ENCODE measurements at regions not wholly inside any gene's neighbourhood (a gene's known extent, or its start where the extent isn't known, plus 50 kb on each side); places are given as distances from the start of the nearest gene placed in this dataset.

DNA sequence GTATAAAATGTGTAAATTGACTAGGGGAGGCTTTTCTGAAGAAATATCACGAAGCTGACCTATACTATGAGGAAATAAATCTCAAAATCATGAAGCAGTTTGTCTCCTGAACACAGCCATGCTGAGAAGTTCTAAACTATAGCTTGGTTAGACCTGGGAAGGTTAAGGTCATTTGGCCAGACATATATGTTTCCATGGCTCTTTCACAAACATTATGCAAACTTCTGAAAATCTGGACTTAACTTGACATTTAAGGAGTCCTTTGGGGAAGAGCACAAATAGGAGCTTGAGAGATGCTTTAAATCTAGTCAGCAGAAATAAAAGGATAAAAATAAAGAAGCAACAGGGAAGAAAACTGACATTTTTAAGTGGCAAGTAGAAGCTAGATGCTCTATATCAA is 115.9 kb upstream of the MEOX2 start:
- no peak for DNase-seq (ENCODE audit: extremely low spot score, insufficient read length, low read depth)
- no peak for FAIRE-seq

DNA sequence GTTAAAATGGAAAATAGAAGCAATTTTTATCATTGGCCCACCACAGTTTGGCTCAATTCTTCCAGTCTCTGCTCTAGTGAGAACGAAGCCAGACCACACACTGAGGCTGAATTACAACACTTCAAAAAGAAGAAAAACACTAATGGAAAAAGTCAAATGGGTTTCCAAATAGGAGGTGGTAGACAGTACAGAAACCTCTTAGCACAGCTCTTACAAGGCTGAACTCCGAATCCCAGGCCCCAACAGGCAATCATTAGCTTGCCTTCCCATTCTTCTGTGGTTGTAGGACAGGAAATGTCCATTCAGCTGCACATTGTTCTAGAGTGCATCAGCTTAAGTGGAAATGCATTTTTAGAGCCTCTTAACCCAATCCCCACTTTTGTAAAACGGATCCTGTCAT is 115.1 kb upstream of the MEOX2 start:
- FAIRE-seq (no peak), DNase-seq (ENCODE audit: extremely low spot score, insufficient read length, low read depth) (no peak)

DNA sequence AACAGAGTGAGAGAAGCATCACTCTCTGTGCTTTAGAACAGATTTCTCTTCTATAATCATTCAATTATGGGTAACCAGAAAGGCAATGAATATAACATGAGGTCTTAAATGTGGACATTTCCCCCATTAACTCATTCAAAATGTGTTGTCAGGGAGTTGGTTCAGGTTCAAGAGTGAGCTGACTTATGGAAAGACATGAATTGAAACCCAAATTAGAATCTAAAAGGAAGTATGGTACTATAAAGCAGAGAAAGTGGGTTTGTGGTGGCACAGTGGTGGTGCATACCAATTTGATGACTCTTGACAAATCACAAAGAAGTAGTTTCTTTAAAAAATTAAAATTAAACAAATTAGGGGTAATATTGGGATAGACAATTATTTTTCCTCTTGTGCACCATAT is 114.6 kb upstream of the MEOX2 start:
- no peak for FAIRE-seq

DNA sequence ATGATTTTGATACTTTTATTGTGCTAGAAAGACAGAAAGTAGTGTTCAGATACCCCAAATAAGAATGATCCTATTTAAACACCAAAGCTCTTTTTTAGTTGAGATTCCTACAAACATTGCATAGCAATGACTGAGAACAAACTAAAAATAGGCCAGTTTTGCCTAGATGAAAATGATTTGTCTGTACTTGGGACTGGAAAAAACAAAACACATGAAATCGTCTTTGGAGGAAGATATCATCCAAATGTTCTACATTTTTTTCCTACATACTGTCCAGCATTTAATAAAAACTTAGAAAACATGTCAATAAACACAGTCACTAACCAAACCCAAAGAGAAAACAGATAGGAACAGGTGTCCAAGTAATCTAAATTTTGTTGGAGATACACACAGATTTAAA is 111.6 kb upstream of the MEOX2 start:
- DNase-seq (ENCODE audit: extremely low spot score, insufficient read length, low read depth): no peak
- FAIRE-seq: no peak

More for the DNA sequence above, 114.6 kb upstream of the MEOX2 start:
- no peak for DNase-seq (ENCODE audit: extremely low spot score, insufficient read length, low read depth)

DNA sequence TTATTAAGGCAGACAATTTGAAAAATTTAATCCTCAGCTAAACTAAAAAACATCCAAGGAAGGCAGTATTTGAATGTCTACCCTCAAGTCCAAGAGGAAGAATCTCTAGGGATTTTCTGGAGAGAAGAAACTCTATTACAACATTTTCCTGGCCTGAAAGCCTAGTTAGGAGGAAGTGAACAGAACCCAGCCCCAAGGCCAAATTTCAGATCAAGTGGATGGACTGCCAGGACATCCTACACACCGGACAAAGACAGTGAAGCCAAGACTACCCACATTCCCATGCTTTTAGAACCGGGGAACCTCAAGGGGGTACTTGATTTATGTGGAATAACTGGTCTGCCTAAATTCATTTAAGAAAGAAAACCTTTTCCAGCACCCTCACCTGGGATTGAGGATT is 108.9 kb upstream of the MEOX2 start:
- FAIRE-seq (no peak), DNase-seq (ENCODE audit: extremely low spot score, insufficient read length, low read depth) (no peak)

DNA sequence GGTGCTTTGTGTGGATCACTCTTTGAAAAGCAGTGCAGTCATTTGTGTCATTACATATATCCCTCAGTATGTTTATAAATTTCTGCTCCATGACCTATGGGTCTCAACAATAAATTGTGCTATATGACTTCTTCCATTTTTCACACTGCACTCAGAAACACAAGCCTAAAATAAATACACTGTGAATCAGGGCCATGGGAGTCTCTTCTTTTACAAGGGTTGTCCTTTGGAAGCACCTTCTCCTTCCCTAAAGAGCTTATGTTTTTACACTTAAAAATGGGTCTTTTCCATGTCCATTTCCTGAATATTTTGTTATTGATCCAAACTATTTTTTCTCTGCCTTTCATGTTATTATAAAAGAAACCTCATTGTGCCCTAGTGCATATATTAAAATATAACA is 108.3 kb upstream of the MEOX2 start:
- DNase-seq (ENCODE audit: extremely low spot score, insufficient read length, low read depth) (no peak), FAIRE-seq (no peak)

DNA sequence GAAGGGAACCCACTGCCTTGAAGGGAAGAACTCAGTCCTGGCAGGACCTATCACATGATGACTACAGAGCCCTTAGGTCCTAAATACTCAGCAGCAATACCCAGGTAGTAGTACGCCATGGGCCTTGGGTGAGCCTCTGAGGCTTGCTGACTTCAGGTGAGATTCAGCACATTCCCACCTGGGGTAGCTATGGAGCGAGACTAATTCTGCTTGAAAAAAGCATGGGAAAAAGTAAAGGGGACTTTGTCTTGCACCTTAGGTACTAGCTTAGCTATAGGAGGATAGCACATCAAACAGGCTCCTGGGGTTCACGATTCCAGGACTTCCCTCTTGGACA is 98.2 kb upstream of the MEOX2 start:
- DNase-seq (ENCODE audit: extremely low spot score, insufficient read length, low read depth): no peak
- no peak for FAIRE-seq

DNA sequence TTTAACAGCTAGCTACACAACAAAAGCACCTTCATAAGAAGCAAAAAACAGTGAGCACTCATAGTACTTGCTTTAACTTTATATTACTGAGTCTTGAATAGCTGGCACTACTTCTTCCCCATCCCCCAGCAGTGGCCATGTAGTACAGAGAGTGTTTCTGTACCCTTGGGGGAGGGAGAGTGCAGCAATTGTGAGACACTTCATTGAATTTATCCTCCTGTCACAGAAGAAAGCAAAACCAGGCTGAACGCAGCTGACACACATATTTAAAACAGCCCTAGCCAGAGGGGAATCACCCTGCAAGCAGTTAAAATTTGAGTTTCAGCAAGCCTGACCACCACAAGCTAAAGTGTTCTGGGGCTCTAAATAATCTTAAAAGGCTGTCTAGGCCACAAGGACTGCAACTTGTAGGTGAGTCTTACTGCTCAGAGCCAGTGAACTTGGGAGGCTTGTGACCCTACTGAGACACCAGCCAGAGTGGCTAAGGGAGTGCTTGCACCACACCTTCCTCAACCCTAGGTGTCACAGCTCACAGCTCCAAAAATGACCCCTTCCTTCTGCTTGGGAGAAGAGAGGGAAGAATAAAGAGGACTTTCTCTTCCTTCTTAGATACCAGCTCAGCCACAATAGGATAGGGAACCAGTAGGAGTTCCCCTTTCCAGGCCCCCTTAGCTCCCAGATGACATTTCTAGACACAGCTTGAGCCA is 97.7 kb upstream of the MEOX2 start:
- no peak for FAIRE-seq
- no peak for DNase-seq (ENCODE audit: extremely low spot score, insufficient read length, low read depth)

DNA sequence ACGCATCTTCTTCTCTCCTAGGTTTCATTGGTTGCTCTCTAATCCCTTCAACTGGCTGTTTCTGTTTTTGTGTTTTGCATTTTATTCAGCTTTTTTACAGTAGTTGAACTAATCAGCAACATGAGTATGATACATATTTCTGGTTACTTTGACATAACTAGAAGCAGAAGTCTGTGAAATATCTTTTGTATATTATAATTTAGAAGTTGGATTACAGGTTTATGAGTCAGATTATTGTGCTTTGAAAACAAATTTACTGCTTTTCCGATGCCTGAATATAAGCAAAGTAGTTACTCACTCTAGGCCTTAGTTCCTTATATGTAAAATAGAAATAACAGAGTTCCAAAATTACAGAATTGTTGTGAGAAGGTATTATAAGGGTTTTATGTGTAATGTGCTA is 96.2 kb upstream of the MEOX2 start:
- FAIRE-seq (no peak), DNase-seq (ENCODE audit: extremely low spot score, insufficient read length, low read depth) (no peak)

DNA sequence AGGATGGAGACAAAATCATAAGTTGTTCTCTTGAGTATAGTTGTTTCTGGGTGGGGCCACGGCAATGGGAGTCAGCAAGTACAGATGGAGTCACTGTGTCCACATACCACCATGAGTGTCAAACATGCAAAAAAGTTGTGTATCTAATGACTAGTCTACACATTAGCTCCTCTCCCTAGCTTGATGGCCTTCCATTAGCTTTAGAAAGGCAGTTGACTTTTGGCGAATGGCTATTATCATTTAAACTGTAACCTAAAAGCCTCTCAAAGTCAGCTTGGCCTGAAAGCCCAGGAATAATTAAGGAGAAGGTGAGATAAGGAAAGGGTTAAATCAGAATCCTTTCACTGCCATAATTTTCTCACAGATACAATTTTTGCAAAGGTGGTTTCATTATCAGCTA is 95.5 kb upstream of the MEOX2 start:
- FAIRE-seq (no peak), DNase-seq (ENCODE audit: extremely low spot score, insufficient read length, low read depth) (no peak)

DNA sequence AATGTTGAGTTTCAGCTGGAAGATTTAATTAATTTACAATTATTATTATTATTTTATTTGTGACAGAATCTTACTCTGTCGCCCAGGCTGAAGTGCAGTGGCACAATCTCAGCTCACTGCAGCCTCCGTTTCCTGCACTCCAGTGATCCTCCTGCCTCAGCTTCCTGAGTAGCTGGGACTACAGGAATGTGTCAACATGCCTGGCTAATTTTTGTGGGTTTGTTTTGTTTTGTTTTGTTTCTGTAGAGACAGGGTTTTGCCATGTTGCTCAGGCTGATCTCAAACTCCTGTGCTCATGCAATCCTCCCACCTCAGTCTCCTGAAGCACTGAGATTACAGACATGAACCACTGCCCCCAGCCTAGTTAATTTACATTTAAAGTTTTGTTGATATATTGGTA is 93.8 kb upstream of the MEOX2 start:
- FAIRE-seq (no peak), DNase-seq (ENCODE audit: extremely low spot score, insufficient read length, low read depth) (no peak)

DNA sequence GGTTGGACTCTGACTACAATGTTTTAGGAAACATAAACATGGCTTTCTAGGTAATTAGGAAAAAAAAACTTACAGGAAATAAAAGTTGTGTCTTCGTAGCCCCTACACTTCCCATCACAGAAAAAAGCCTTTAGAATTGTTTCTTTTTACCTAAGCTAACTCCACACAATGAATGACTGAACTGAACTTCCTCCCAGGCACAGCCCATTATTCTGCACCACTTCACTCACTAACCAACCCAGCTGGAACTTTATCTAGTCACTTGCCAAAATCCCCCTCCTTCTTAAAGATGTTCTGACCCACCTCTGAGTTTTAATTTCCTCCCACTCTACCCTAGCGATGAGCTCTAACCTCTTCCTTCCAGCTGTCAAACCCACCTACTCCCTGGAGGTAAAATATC is 91.7 kb upstream of the MEOX2 start:
- no peak for FAIRE-seq

DNA sequence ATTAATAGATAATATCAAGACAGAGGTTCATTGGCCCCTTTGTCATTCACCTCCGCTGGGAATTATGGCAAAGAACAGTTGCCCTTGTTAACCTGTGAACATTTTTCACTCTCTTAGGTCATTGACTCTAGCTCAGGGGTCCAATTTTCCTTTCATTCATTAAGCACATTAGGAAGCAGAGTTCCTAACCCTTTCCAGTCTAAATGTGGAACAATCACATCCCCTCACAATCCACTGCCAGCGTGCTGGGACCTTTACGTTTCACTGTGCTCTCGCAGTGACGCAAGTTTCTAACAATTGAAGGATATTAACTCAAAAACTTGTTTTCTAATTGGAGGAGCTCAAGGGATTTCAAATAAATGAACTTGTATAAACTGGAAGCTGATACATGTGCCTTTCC is 79.3 kb upstream of the MEOX2 start:
- FAIRE-seq (no peak), DNase-seq (ENCODE audit: extremely low spot score, insufficient read length, low read depth) (no peak)

More for the DNA sequence above, 91.7 kb upstream of the MEOX2 start:
- no peak for DNase-seq (ENCODE audit: extremely low spot score, insufficient read length, low read depth)

DNA sequence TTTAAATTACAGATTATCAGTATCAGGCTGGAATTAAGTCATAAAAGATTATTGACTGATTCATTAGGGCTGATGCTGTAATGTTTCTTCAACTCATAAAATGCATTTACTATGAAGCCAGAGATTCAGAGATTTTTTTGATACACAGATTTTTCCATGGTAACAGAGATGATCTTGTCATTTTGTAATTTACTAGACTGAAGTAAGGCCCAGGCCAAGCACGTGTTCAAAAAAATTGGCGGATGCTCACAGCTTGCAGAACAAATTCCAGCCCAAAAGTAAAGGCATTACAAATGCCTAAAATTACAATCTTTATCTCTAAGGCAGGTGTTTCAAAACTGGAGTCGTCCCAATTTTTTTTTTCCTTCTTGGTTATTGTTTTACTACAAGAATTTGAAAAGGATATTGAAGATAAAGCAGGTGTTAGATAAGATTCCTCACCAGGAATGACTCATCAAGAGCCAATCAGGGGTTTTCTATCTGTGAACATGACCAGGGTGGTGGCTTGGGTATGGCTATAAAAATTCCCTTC is 78.4 kb upstream of the MEOX2 start:
- DNase-seq (ENCODE audit: extremely low spot score, insufficient read length, low read depth) (no peak), FAIRE-seq (no peak)

DNA sequence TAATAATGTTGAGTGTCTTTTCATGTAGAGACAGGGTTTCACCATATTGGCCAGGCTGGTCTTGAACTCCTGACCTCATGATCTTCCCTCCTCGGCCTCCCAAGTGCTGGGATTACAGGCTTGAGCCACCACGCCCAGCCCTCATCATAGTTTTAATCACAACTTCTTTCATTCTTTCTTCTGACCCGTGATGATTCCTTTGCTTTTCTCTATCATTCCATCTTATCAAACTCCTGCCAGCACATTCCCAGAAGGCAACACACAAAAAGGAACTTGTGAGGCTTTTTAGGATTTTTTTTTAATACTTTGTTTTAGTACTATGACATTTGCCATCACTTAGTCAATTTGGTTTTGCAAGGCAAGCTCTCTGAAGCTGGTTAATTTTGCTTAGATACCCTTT is 77.5 kb upstream of the MEOX2 start:
- no peak for DNase-seq (ENCODE audit: extremely low spot score, insufficient read length, low read depth)
- no peak for FAIRE-seq

DNA sequence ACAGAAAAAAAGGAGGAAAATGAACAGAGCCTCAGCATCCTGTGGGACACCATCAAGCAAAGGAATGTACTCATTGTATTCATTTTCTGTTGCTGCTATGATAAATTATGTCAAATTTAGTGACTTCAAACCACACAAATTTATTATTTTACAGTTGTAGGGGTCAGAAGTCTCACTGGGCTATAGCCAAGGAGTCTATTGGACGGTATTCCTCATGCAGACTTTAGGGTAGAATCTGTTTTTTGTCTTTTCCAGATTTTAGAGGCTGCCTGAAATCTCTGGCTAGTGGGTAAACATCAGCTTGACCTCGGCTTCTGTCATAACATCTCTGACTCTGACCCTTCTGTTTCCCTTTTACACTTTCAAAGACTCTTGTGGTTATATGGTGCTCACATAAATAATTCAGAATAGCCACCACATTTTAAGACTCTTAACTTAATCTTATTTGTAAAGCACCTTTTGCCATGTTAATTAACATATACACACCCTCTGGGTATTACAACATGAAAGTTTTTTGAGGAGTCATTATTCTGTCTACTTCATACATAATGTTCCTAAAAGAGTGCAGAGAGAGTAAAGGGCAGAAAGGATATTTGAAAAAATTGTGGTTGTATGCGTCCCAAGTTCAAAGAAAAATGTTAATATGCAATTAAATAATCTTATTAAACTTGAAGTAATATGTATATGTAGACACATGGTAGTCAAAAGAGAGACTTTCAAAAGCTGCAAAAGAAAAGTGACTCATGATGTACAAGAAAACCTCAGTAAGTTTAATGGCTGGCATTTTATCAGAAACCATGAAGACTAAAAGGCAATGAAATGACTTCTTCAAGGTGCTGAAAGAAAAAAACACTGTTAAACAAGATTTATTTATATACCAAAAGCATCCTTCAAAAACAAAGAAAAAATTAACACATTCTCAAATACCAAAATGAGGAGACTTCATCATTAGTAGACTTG is 70.8 kb upstream of the MEOX2 start:
- no peak for FAIRE-seq
- DNase-seq (ENCODE audit: extremely low spot score, insufficient read length, low read depth): no peak

DNA sequence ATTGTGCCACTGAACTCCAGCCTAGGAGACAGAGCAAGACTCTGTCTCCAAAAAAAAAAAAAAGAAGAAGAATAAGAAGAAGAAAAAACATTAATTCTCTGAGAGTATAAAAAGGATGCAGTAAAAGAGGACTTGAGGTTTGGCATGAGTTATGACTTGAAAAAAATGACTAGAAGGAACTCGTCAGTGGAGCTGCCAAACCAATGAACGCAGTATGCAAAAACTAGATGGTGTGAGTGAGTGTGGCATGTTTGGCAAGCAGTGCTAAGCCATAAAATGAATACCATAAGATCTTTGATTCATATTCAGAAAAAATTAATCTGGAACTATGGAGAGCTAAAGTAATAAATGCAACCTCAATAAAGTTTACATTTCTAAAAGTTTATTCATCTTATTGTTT is 68.6 kb upstream of the MEOX2 start:
- no peak for DNase-seq (ENCODE audit: extremely low spot score, insufficient read length, low read depth)
- FAIRE-seq: no peak

DNA sequence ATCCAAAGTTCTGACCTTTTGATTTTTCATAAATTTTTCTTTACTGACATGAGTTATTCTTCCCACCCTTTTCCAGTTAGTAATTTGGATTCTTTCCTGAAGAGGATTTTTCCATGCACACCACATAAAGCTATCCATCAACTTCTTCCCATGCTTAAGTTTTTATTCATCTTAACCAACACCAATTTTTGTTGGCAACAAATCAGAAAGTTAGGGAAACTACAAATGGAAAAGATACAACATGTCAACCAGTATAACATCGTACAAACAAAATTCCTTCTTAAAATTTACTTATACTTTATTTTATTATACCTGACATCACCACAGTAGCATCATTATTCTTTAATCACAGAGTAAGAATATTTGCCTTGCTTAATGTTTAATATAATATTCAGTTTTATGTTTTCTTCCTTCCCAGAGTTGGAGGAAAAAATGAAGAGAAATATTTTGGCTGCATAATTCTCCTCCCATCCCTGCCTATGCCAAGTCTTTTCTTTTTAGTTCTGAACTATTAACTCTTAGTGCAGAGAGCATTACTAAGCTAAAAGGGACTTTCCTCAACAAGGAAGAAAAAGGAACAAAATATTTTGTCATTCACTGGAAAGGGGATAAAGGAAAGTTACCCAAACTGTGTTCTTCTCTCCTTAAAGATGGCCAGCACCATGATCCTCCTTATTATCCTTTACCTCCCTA is 67.5 kb upstream of the MEOX2 start:
- FAIRE-seq: no peak
- DNase-seq (ENCODE audit: extremely low spot score, insufficient read length, low read depth): no peak

DNA sequence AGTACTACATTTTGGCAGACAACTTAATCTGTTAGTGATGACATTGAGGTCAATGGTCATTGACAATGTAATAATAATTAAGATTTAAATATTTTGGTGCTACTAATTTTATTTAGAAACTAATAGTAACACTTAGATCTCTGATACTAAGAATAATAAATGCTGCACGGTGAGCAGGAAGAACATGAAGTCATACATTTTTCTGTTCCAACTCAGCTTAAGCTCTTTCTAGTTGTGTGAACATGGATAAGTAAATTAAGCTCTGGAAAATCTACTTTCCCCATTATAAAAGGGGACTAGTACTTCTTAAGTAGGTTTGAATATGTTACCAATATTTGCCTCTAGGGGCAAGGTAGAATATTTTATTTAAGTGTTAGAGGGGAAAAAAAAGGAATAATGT is 65.9 kb upstream of the MEOX2 start:
- DNase-seq (ENCODE audit: extremely low spot score, insufficient read length, low read depth) (no peak), FAIRE-seq (no peak)

DNA sequence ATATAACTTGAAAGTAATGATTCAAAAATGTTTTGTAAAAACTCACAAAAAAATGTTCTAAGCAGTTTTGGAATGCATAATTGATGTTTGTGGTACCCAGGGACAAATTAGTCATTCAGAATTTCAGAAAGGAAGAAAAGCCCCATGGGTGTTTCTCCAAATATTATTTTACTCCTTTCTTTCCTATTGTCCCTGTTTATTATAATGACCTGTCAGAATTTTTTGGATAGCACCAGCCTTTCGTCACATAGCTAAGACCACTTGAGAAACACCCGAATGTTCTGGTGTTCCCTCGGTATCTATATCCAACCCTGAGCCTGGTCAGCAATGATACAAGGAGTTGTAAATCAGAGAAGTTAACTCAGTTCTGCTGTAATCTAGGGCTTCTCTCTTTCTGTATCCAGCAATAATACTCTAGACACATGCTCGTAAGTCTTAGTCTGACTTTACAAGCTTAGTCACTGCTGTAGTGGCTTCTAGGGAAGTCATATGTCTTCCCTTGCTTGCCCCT is 64.8 kb upstream of the MEOX2 start:
- FAIRE-seq (no peak), DNase-seq (ENCODE audit: extremely low spot score, insufficient read length, low read depth) (no peak)

DNA sequence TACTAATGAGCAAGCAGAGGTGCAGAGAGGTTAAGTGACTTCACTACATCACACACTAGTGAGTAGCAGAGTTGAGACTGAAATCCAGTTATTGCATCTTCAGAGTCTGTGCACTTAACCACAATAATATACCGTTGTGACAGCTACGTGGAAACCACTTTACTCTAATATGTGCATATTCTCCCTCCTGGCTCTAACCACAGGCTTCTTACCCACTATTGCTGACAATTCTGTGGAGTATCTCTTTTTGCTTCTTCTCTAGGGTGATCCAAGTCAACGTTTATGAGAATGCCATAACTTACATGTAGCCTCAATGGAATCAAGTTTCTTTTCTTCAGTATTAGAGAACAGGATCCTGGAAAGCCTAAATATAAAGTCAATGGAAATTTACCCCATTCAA is 64.2 kb upstream of the MEOX2 start:
- DNase-seq (ENCODE audit: extremely low spot score, insufficient read length, low read depth) (no peak), FAIRE-seq (no peak)
